Smooth muscle cell (in vitro differentiated cells): ENCODE measurements at regions not wholly inside any gene's neighbourhood (a gene's known extent, or its start where the extent isn't known, plus 50 kb on each side); places are given as distances from the start of the nearest gene placed in this dataset.

Experiments
- DNase-seq: peaks from one replicate; lab custom pipeline; 2025; ENCODE audit not compliant: unreplicated experiment; lab: John Stamatoyannopoulos, UW
- H2AFZ ChIP-seq: fragments of 200-600 bp; sonication (generic); 2 replicates; pipeline ENCODE4 v1.6.0; 2016; ENCODE audit warnings: antibody characterized with exemption, low read depth, mild to moderate bottlenecking
- H3F3A ChIP-seq: fragments of 200-600 bp; sonication (generic); 2 replicates; pipeline ENCODE4 v1.6.0; 2017; ENCODE audit warnings: antibody characterized with exemption, low read depth
- H3K27ac ChIP-seq: fragments of 200-600 bp; sonication (generic); 2 replicates; pipeline ENCODE4 v1.5.1; 2016; ENCODE audit warnings: low read depth, mild to moderate bottlenecking
- H3K27me3 ChIP-seq: fragments of 200-600 bp; sonication (generic); 2 replicates; pipeline ENCODE4 v1.6.1; 2016; ENCODE audit warnings: low read depth, mild to moderate bottlenecking
- H3K36me3 ChIP-seq: fragments of 200-600 bp; sonication (generic); 2 replicates; pipeline ENCODE4 v1.5.1; 2016; ENCODE audit warnings: low read depth
- H3K4me1 ChIP-seq: fragments of 200-600 bp; sonication (generic); 2 replicates; pipeline ENCODE4 v1.5.1; 2016; ENCODE audit warnings: low read depth
- H3K4me2 ChIP-seq: fragments of 200-600 bp; sonication (generic); 2 replicates; pipeline ENCODE4 v1.6.0; 2016; ENCODE audit warnings: mild to moderate bottlenecking
- H3K4me3 ChIP-seq: fragments of 200-600 bp; sonication (generic); 2 replicates; pipeline ENCODE4 v1.5.1; 2016; ENCODE audit warnings: mild to moderate bottlenecking
- H3K79me2 ChIP-seq: fragments of 200-600 bp; sonication (generic); 2 replicates; pipeline ENCODE4 v1.6.0; 2016; ENCODE audit warnings: low read depth, mild to moderate bottlenecking
- H3K9ac ChIP-seq: fragments of 200-600 bp; sonication (generic); 2 replicates; pipeline ENCODE4 v1.6.0; 2016; ENCODE audit warnings: low read depth
- H3K9me3 ChIP-seq: fragments of 200-600 bp; sonication (generic); replicated peaks from 2 replicates; pipeline ENCODE4 v1.5.1; 2016; ENCODE audit warnings: low read depth
- H4K20me1 ChIP-seq: fragments of 200-600 bp; sonication (generic); 2 replicates; pipeline ENCODE4 v1.6.0; 2016; ENCODE audit warnings: low read depth
- CTCF ChIP-seq: fragments of 200-600 bp; sonication (generic); IDR thresholded peaks from 2 replicates; pipeline ENCODE4 v1.5.1; 2017; ENCODE audit warnings: borderline replicate concordance, mild to moderate bottlenecking, antibody characterized with exemption; ENCODE audit not compliant: insufficient read depth, poor library complexity, severe bottlenecking
- WGBS: methylation state at CpG from one replicate; pipeline ENCODE4 v1.1.7; 2016; ENCODE audit warnings: low lambda C conversion rate; 5-methylcytosine and 5-hydroxymethylcytosine counted together

- Histone ChIP-seq H3K4me3 (no peak overlapping the region), H3K27ac (no peak overlapping the region), H3K79me2 (no peaks in the 10 kb centered on the region), H3K9ac (no peak overlapping the region), H3K4me1 (no peaks in the 10 kb centered on the region), H3K36me3 (no peaks in the 10 kb centered on the region), H3K9me3 (no peaks in the 10 kb centered on the region), H2AFZ (no peak overlapping the region), H3K27me3 (no peaks in the 10 kb centered on the region), H4K20me1 (no peaks in the 10 kb centered on the region), H3K4me2 (no peak overlapping the region), H3F3A (no peaks in the 10 kb centered on the region)
- no peak for DNase-seq
- TF ChIP-seq CTCF, result no peak
- WGBS, result 85% methylated on average over 4 of the region's 4 CpGs
Measured at GRCh38 chr3:74527566-74527965, 86.9 kb downstream of the CNTN3 start.

GRCh38 chr3:74523811-74524210 lies 90.6 kb downstream of the CNTN3 start:
- H3K4me2 ChIP-seq, result no peak overlapping the region
- no peak for DNase-seq

GRCh38 chr3:74520895-74521294 lies 93.6 kb downstream of the CNTN3 start:
- H3K27me3 ChIP-seq, result peaks cover 5% of the 10 kb centered on the region
- 70% methylated on average over 3 of the region's 3 CpGs for WGBS

More at GRCh38 chr3:74523811-74524210, 90.6 kb downstream of the CNTN3 start:
- no peaks in the 10 kb centered on the region for H3K36me3 ChIP-seq
- H3K9me3 ChIP-seq, result no peaks in the 10 kb centered on the region
- no peak for TF ChIP-seq CTCF
- H3K4me3 ChIP-seq, result no peak overlapping the region
- no peaks in the 10 kb centered on the region for H3K79me2 ChIP-seq
- no peak overlapping the region for H3K27ac ChIP-seq
- no peaks in the 10 kb centered on the region for H4K20me1 ChIP-seq
- no peak overlapping the region for H3K9ac ChIP-seq
- WGBS, result 46% methylated on average over 2 of the region's 2 CpGs
- no peaks in the 10 kb centered on the region for H3F3A ChIP-seq
- H2AFZ ChIP-seq, result no peak overlapping the region
- H3K27me3 ChIP-seq, result peaks cover 5% of the 10 kb centered on the region
- no peaks in the 10 kb centered on the region for H3K4me1 ChIP-seq

More at GRCh38 chr3:74520895-74521294, 93.6 kb downstream of the CNTN3 start:
- TF ChIP-seq CTCF, result no peak
- no peak for DNase-seq
- Histone ChIP-seq H3K4me2 (no peak overlapping the region), H3K4me1 (no peaks in the 10 kb centered on the region), H3K9me3 (no peaks in the 10 kb centered on the region), H4K20me1 (no peaks in the 10 kb centered on the region), H3K9ac (no peak overlapping the region), H3K4me3 (no peak overlapping the region), H3F3A (no peaks in the 10 kb centered on the region), H3K36me3 (no peaks in the 10 kb centered on the region), H3K79me2 (no peaks in the 10 kb centered on the region), H2AFZ (no peak overlapping the region), H3K27ac (no peak overlapping the region)
